GM12892 (cell line): ENCODE measurements at regions not wholly inside any gene's neighbourhood (a gene's known extent, or its start where the extent isn't known, plus 50 kb on each side); places are given as distances from the start of the nearest gene placed in this dataset.

Source experiments
- POLR2A ChIP-seq: IDR thresholded peaks from 2 replicates; pipeline ENCODE4 v1.6.1; 2011; ENCODE audit warnings: low read depth, low read length, control low read depth
- TAF1 ChIP-seq: IDR thresholded peaks from 2 replicates; pipeline ENCODE4 v1.6.1; 2011; ENCODE audit warnings: low read depth, mild to moderate bottlenecking, control low read depth, low read length, borderline replicate concordance

GRCh38 chr11:134882141-134882540, 470.1 kb upstream of the B3GAT1 start:
- TF ChIP-seq TAF1 (no peak), POLR2A (no peak)
